ENCODE measurements at regions not wholly inside any gene's neighbourhood (a gene's known extent, or its start where the extent isn't known, plus 50 kb on each side); places are given as distances from the start of the nearest gene placed in this dataset.

DNA sequence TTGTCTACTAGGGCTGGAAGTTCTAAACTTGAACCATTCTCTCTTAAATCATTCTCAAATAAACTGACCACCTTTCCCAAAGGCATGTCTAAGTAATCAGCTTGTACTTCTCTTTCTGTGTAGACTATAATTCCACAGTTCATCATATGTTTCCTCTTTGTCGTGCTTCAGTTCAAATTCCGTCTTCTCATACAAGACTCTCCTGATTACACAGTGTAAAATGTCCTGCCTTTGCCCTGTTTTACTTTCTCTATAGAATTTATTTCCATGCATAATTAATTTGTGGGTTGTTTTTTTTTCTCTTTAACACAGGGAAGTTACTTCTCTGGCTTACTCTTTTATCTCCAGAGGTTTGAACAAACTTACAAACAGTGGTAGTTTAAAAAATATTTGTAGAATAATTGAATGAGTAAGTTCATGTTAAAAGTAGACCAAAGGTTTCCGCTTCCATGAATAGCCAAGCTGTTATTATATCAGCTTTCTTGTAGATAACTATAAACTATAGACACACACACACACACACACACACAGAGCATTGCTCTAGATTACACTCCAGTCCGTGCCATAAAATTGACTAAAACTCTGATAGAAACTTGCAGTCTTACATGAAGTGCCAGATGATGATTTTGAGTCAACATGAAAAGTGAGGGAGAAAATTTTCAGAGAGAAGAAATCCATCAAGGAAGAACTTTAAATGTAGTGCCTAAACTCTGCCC is 119.0 kb downstream of the SUCNR1 start:
- no peak for DNase-seq (ENCODE audit: low spot score)

DNA sequence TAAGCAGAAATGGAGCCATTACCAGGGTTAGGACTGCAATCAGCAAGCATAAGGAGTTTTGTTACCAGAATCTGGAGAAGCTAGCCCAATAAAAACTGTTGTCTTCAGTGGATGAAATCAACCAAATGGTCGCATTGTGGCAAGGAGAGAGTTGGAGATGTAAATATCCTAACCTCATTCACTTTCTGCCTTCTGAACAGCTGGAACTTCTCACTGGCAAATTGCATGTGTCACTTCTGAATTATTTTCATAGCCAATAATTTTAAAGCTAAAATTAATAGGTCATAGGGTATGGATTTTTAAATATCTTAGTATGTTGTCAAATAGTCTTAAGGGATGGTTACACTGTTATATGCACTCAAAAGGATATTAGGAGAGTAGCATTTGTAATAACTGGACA is 121.6 kb downstream of the SUCNR1 start:
- DNase-seq (ENCODE audit: low spot score) = no peak

DNA sequence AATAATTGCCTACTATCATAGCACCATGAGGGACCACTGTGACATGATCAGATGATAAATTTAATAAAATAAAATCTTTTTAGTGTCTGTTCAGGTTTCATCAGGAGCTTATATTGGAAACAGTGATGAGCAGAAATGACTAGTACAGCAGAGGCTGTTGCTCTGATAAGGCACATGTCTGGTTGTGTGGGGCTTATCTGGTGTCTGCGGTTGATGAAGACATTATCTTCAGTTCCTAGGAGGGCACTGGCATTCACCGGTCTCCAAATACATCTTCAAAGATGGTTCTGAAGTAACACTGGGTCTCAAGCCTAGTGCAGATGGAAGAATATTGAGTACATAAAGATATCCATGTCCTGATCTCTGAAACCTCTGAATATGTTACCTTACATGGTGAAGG is 125.3 kb downstream of the SUCNR1 start:
- no peak for DNase-seq (ENCODE audit: low spot score)

DNA sequence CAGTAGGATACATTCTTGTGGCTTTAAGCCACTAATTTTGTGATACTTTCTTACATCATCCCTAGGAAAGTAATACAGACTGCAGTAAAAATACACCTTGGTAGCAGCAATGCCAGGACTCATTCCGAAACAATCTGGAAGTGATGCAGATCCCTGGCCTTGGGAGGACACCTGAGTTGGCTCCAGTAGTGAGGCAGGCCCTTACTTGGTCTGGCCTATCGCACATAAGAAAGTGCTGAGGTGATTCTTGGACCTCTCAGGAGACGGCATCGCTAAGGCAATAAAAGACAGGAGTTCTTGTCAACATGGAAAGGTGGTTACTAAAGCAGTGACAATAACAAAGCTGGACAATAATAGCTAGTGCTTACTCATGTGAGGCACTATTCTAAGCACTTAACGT is 126.5 kb downstream of the SUCNR1 start:
- DNase-seq (ENCODE audit: low spot score) = peak; percentile 11

DNA sequence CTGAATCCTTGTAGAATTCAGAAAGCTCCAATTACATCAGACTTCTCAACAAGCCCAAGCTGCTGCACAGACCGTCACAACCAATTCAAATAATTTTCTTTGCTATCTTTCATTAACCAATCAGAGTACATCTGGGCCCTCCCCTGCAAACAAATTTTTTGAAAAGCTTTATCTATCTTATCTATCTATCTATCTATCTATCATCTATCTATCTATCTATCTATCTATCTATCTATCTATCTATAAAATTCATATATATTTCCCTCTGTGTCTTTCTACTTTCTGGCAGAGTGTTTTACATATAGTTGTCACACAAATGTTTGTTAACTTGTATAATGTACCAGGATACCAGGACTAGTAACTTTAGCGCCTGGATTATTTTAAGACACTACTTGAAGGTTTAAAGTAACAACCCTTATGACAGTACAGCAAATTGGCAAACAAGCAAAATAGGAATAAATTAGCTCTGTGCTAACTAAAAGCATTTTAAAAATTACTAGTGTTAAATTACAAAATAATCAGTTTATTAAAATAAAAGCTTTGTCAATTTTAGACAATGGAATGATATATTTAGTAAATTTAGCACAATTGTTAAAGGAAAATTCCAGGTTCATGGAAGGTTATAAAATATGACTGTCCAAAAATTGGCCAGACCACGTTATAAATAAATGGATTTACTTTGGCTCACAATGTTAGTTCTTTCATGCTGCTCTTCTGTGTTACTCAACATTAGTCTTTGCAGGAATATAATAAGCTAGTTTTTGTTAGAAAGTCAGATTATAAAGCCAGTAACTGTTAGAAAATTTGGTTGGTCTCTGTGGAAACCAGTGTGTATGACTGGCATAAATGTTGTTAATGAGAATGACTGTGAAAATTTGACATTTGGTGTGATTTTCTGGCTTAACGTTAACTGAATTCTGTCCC is 138.6 kb downstream of the SUCNR1 start:
- DNase-seq (ENCODE audit: low spot score) = no peak

DNA sequence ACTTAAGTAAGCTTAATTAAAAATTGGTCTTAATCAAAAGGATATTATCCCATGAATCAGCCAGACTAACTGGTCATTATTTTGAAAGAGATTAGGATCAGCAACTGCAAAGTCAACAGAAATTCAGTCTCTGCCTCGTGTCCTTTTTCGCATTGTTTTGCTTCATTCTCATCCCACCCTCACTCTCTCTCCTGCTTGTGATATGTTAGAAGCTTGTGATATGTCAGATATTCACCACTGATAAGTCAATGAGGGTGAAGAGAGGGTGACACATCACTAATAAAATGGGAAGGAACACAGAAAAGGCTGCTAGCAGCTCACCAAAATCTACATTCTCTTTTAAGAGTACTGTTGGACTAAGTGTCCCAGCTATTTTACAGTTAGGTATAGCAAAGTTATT is 146.1 kb downstream of the SUCNR1 start:
- no peak for DNase-seq (ENCODE audit: low spot score)

DNA sequence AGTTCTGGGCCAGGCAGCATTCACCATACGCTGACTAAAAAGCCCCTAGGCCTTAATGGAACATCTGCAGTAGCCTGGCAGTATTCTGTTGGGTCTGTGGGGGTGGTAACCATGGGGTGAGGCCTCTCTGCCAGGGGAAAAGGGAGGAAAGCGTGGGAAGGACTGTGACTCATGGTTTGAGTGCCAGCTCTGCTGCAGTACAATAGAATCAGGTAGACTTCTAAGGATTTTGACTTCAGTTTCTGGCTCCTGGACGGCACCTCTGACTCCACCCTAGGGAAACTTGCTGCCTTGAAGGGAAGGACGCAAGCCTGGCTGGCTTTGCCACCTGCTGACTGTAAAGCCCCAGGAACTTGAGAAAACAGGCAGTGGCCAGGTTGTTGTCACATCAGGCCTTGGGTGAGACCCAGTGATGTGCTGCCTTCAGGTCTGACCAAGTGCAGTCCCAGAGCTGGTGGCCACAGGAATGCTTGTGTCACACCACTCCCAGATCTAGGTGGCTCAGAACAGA is 148.6 kb downstream of the SUCNR1 start:
- peak; percentile 12 for DNase-seq (ENCODE audit: low spot score)

DNA sequence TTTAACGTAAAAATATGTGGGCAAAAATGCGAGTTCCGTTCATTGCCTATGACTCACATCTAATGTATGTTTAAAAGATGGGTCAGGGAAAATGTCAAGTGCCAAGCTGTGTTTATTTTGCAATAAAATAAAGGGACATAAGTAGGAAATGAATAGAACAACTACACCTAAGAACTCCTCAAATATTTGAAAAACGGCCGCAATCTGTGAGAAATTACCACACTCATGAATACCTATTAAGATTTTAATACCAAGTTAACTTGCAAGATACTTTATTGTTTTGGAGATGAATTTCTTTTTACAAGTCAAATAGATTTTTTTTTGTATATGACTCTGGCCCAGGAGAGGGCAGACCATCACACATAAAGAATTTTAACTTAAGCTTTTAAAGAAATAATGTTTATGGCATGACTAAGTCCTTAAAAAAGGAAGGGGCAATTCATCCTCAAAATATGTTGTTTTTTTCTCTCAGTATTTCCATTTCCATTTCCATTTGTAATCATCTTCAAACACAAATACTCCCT is 152.7 kb downstream of the SUCNR1 start:
- peak; percentile 45 for DNase-seq (ENCODE audit: low spot score)

DNA sequence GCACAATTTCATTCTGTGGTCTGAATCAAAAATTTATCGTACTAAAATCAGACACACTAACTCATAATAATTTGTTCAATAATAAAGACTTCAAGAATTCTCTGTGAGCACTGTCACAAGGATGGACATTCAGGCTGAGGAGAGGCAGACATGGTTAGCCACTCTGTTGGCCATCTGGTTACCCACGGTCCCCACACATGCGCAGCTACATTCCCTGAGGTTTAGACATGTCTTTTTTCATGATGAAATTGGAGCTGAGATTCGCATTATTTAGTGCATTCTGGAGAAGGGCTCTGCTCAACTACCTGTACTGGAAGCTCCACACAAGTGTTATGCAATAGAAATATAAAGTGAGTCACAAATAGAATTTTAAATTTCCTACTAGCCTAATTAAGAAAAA is 156.9 kb downstream of the SUCNR1 start:
- no peak for DNase-seq (ENCODE audit: low spot score)

DNA sequence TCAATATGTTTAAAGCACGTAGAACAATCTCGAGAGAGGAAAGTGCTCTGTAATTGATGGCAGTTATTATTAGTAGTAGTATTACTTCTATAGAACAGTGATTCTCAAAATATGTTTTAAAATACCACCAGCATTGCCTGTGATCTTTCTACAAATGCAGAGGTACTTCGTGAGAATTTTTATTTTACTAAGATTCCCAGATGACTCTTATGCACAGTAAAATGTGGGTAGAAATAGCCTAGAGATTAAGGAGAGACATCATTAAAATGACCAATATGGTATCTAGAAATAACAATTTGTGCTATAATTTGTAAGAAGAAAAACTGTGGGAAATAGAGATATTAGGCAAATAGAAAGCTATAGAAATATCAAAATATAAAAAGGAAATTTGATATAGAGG is 157.9 kb downstream of the SUCNR1 start:
- no peak for DNase-seq (ENCODE audit: low spot score)

DNA sequence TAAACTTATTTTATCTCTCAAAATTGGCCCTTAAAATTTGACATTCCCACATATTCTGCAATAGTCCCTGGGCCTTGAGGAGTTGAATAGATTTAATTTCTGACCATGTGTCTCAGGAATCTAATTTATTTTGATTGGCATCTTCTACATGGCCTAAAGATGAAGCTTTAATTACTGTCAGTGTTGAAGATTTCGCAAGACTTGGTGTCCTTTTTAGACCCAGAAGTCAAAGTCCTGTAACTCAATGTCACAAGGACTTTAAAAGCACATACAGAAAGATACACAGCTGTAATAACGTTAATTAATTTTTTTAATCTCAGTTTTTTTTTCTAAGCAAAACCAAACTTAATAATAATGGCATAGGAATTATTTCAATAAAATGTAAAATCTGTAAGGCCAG is 163.9 kb downstream of the SUCNR1 start:
- no peak for DNase-seq (ENCODE audit: low spot score)

DNA sequence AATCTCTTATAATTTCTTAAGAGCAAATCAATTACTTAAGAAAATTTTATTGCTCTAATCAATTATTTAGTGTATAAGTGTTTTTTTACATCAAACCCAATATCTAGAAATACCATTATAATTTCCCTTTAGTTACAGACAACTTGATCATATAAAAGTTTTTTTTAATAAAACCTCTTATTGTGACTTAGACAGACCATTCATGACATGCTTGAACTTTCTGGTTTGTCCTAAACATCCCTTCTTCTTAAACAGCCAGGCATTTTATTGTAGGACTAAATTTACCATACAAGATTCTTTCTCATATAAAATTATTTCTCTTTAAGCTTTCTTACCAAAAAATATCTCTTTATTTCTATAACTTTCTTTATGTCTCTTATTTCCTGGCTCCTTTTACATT is 164.5 kb downstream of the SUCNR1 start:
- no peak for DNase-seq (ENCODE audit: low spot score)

DNA sequence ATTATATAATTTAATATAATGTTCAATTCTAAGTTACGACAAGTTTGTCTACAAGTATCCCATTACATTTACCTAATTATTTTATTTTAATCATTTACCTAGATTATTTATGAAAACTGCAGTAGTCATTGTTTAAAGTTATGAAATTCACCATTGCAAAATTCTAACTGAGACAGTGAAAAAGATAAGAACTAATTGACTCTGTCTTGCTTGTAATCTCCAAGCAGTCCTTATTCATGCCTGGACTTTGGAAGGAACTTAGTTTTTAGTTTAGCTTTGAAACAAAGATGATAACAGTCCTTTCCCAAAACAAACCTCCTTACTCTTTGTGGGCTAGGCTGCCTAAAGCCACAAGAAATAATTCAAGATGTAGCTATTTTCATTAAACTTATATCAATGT is 165.0 kb downstream of the SUCNR1 start:
- DNase-seq (ENCODE audit: low spot score) = no peak

DNA sequence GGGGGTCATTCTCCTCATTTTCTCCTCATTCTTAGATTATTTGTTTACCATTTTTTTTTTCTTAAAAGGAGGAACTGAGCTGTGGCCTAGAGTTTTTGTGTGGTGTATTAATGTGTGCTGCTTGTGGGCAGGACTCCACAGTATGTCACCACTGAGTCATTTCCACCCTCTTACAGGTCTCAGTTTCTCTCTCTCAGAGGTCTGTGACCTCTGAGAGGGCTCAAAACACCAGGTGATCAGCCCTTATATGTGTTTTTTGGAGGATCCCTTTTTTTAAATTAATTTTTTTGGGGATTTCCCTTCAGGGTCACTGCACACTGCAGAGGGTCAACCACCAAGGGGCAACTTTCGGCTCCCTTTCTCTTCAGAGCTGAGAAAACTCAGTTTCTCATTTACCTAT is 166.4 kb downstream of the SUCNR1 start:
- DNase-seq (ENCODE audit: low spot score) = no peak

DNA sequence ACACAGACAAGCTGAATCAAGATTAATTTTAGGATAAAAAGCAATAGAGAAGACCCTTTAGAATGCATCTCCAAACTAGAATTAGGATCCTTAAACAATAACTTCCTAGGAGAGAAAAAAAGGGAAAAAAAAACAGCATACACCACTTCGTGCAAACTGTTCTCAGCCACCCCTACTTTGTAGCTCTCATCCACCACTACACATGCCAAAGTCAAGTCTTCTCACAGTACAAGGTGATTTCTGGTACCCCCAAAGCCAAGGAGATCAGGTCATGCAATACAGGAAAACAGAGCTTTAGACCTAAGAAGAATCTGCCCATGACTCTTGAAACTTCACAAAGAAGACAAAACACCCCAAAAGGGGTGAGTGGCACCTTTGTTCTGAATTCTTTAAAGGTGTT is 166.9 kb downstream of the SUCNR1 start:
- no peak for DNase-seq (ENCODE audit: low spot score)

DNA sequence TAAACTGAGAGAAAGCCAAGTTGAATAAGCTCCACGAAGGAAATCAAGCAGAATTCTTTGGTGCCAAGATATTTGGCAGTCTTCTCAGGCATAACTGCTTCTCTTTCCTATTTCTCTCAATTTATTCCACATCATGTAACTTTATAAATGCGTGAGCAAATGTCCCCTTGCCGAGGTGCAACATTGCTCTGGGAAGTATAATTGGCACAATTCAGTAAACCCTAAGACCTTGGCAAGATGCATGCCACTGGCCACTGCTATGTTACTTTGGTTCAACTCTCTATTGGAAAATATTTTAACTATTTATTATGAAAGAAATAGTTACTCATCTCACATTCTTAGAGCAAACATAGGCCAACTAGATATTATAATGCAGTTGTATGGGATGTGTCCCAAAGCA is 170.2 kb downstream of the SUCNR1 start:
- no peak for DNase-seq (ENCODE audit: low spot score)

DNA sequence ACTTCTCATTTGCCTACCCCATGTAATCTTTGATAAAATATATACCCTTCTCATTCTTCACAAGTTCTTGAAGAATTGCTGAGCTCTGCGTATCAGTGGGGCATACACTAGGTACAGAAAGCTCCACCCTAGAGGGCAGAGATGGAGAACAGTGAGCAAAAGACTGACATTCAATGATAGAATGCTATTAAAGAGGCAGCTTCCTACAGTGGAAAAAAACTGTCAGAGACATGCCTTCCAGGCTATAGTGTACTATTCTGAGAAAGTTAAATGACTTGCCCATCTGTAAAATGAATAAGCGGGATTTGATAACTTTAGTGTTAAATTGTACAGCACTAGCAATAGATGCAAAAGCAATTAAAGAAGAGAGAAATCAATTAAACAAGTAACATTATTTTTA is 172.8 kb downstream of the SUCNR1 start:
- DNase-seq (ENCODE audit: low spot score) = no peak

DNA sequence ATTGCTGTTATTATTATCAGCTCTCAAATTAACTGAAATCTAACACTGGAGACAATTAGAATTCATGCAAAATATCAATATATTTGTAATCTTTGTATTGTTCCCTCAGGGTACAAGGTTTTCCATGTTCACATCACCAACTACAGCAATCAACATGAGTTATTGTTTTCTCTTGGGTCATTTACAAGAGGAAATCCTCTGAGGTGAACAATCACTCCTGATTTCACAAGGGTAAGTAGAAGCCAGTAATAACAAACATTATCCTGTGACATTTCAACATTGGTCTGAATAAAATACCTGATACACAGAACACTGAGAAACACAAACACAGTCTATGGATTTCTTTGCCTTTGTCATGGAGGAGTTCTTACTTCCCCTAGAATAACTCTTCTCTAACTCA is 174.0 kb downstream of the SUCNR1 start:
- DNase-seq (ENCODE audit: low spot score) = no peak

DNA sequence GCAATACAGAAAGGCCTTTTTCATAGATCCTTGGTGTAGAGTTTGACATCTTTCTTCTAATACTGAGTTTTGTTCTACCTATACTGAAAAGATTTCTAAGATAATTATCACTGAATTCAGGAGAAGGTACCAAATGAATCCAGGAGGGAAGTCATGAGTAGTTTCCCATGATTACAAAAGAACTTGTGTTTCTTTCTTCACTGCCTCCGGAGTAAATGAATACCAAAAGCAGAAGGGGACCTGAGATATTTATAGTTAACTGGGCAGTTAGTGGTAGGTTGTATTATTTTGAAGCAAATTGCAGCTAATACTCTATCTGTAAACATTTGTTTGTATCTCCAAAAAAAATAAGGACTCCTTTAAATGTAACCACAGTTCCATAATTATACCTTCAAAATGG is 175.4 kb downstream of the SUCNR1 start:
- no peak for DNase-seq (ENCODE audit: low spot score)

DNA sequence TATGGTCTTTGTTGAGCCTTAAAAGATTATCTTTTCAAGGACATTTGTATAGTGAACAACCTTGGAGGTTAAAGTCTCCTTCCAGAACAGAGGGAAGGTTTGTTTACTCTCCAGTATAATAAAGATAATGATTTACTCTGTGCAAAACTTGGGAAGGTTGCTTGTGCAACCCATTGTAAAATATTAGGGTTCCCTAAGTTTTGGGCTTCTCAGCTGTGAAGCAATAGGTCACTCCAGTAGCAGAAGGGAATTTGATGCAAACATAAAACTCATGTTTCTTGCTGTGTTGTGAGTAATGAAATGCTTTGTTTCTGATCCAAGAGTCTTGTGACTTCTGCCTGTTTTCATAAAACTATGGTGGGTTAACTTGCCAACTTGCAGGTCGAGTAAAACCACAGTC is 177.5 kb downstream of the SUCNR1 start:
- no peak for DNase-seq (ENCODE audit: low spot score)

DNA sequence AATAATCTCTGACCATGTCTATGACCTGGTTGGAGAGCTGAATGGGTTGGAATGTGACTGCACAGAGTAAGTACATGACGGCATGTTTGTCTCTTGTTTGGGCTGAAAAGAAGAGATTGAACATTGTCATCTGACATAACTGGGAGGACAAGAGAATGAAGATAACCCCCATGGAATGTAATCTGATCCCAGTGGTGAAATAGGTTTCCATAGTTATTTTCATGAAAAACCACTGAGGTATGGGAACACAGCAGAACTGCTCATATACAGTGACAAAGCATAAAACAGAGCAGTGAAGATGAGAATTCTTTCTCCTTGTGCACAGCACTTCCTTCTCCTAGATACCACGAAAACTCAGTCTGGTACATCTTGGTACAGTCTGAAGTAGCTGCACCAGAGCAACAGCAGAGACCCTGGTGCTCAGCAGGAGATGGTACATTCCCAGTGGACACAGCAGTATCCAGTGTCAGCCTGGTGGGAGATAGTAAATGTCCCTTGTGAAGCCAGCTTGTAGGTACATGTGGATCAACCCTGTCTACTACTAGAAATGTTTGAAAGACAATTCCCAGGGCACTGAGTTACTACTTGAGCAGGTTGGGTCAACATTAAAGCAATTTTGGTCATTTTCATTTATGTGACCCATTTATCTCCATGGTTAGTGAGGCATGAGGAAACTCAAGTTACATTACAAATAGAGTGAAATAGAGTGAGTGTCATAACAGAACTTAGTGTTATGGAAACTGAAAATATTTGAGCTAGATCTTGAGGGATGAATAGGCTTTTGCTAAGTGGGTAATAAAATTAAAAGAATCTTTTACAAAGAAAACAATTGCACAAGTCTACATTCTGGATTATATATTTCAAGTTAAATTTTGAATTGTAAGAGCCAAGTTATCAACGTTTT is 178.3 kb downstream of the SUCNR1 start:
- peak; percentile 34 for DNase-seq (ENCODE audit: low spot score)

DNA sequence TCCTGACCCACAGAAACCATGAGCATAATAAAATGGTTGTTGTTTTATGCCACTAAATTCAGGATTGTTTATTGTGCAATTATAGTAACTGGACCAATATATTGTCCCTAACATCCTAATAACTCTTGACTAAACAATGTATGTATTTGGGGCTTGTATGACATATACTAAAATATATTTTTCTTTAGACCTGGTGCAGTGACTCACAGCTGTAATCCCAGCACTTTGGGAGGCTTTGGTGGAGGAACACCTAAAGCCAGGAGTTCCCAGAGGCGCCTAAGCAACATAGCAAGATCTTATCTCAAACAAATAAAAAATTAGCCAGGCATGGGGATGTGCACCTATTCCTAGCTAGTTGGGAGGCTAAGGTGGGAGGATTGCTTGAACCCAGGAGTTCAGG is 180.4 kb downstream of the SUCNR1 start:
- DNase-seq (ENCODE audit: low spot score) = no peak
